HepG2 (cell line): ENCODE measurements at regions not wholly inside any gene's neighbourhood (a gene's known extent, or its start where the extent isn't known, plus 50 kb on each side); places are given as distances from the start of the nearest gene placed in this dataset.

Experiments used
- ATAC-seq: fragments of 200-7000 bp; cut with Tn5 transposase; 3 replicates; pipeline ENCODE4 v1.9.1; 2020; ENCODE audit warnings: mild to moderate bottlenecking, moderate library complexity
- BruUV-seq: library from RNA; stranded (reverse); fragments of 400-500 nt; replicated peaks from 2 replicates; lab custom pipeline; 2021; lab: Mats Ljungman, UMichigan
- CTCF ChIA-PET: fragments of 300-600 bp; formaldehyde crosslinking; extraction: SDS; loops from one replicate; lab custom pipeline; 2021; ENCODE audit warnings: low total read pairs, inconsistent platforms, low intra/inter-chr PET ratio; lab: Yijun Ruan, JAX
- POLR2A ChIA-PET: fragments of 350-600 bp; sonication (Branson Sonifier 250); formaldehyde crosslinking; loops from one replicate; lab custom pipeline; 2020; ENCODE audit warnings: antibody characterized with exemption, inconsistent platforms; lab: Yijun Ruan, JAX
- DNase-seq: peaks from one replicate; pipeline ENCODE4 v3.0.0-alpha.2; 2015; ENCODE audit warnings: low spot score
- FAIRE-seq: peaks from 3 replicates; lab custom pipeline; 2011; peaks lifted over from hg19 to GRCh38; lab: Jason Lieb, UNC
- H2AFZ ChIP-seq: one replicate; pipeline ENCODE4 v1.6.1; 2011; ENCODE audit warnings: low read length, inconsistent platforms
- H3K27ac ChIP-seq: fragments of 300-600 bp; 3 replicates; pipeline ENCODE4 v1.8.0; 2011; ENCODE audit warnings: mixed run types, mild to moderate bottlenecking, mixed read lengths, low read length, inconsistent platforms; ENCODE audit not compliant: insufficient read depth; ENCODE audit errors: extremely low read length
- H3K27me3 ChIP-seq, 2 experiments: fragments of 200-600 bp in 1 of 2; 2 replicates in 1 of 2; 3 replicates in 1 of 2; pipeline versions ENCODE4 v1.6.0 to v1.8.0; 2011; ENCODE audit warnings: low read length in 2 of 2, mild to moderate bottlenecking in 2 of 2, moderate library complexity in 2 of 2, inconsistent platforms in 1 of 2; ENCODE audit not compliant: insufficient read depth in 2 of 2, control insufficient read depth in 1 of 2
- H3K36me3 ChIP-seq, 2 experiments: fragments of 200-600 bp in 1 of 2; replicated peaks in 1 of 2; 2 replicates in 1 of 2; 3 replicates in 1 of 2; pipeline versions ENCODE4 v1.5.1 to v1.8.0; 2011; ENCODE audit warnings: low read length in 2 of 2, inconsistent platforms in 1 of 2; ENCODE audit not compliant: insufficient read depth in 2 of 2, control insufficient read depth in 1 of 2
- H3K4me1 ChIP-seq: 2 replicates; pipeline ENCODE4 v1.5.1; 2012; ENCODE audit warnings: low read length, inconsistent platforms; ENCODE audit not compliant: insufficient read depth
- H3K4me2 ChIP-seq: 2 replicates; pipeline ENCODE4 v1.6.0; 2011; ENCODE audit warnings: low read depth, low read length, inconsistent platforms
- H3K4me3 ChIP-seq, 3 experiments: fragments of 200-600 bp in 1 of 3; sonication (generic), shearing (Covaris generic) in 1 of 3; replicated peaks in 1 of 3; 2 replicates each; pipeline ENCODE4 v1.5.1; 2011 to 2016; ENCODE audit warnings: low read length in 3 of 3, inconsistent platforms in 2 of 3, low read depth in 2 of 3, mild to moderate bottlenecking in 2 of 3, control low read depth in 1 of 3, mixed read lengths in 1 of 3; ENCODE audit not compliant: insufficient read depth in 1 of 3
- H3K79me2 ChIP-seq: one replicate; pipeline ENCODE4 v1.6.1; 2011; ENCODE audit warnings: low read length, inconsistent platforms; ENCODE audit not compliant: insufficient read depth
- H3K9ac ChIP-seq: 2 replicates; pipeline ENCODE4 v1.6.0; 2011; ENCODE audit warnings: mild to moderate bottlenecking, low read depth, low read length, inconsistent platforms; ENCODE audit not compliant: insufficient read depth
- H3K9me3 ChIP-seq: 2 replicates; pipeline ENCODE4 v1.5.1; 2012; ENCODE audit warnings: mild to moderate bottlenecking, low read length
- H4K20me1 ChIP-seq: 2 replicates; pipeline ENCODE4 v1.6.0; 2011; ENCODE audit warnings: inconsistent platforms, mild to moderate bottlenecking, low read length, moderate library complexity; ENCODE audit not compliant: insufficient read depth
- CREM ChIP-seq, 2 experiments: sonication (generic) in 1 of 2; formaldehyde crosslinking in 1 of 2; IDR thresholded peaks; 2 replicates each; pipeline versions ENCODE4 v1.4.0 to v1.6.1; 2016 to 2020; ENCODE audit warnings: antibody characterized with exemption in 1 of 2, mild to moderate bottlenecking in 1 of 2, missing genetic modification reagents in 1 of 2
- GABPB1 ChIP-seq: IDR thresholded peaks from 2 replicates; pipeline ENCODE4 v1.6.1; 2016; ENCODE audit warnings: mild to moderate bottlenecking, missing genetic modification reagents, moderate library complexity, missing compliant biosample characterization
- HOXA3 ChIP-seq: sonication (generic); formaldehyde crosslinking; IDR thresholded peaks from 2 replicates; pipeline ENCODE4 v1.5.0; 2020; ENCODE audit warnings: missing genetic modification reagents
- JUND ChIP-seq: sonication (generic); formaldehyde crosslinking; IDR thresholded peaks from 2 replicates; pipeline ENCODE4 v1.8.0; 2022; ENCODE audit warnings: mild to moderate bottlenecking, missing genetic modification reagents
- MIER3 ChIP-seq: IDR thresholded peaks from 2 replicates; pipeline ENCODE4 v1.6.1; 2016; ENCODE audit warnings: missing compliant biosample characterization, borderline replicate concordance
- SMAD1 ChIP-seq: sonication (generic); formaldehyde crosslinking; IDR thresholded peaks from 2 replicates; pipeline ENCODE4 v1.4.0; 2020; ENCODE audit warnings: missing genetic modification reagents, low read depth, mild to moderate bottlenecking, borderline replicate concordance
- TOE1 ChIP-seq: sonication (generic); formaldehyde crosslinking; IDR thresholded peaks from 2 replicates; pipeline ENCODE4 v1.4.0; 2020; ENCODE audit warnings: mild to moderate bottlenecking, missing genetic modification reagents
- ZFP90 ChIP-seq: sonication (generic); formaldehyde crosslinking; IDR thresholded peaks from 2 replicates; pipeline ENCODE4 v1.8.0; 2022; ENCODE audit warnings: missing genetic modification reagents, mild to moderate bottlenecking, inconsistent platforms, borderline replicate concordance
- ZNF710 ChIP-seq: sonication (generic); formaldehyde crosslinking; IDR thresholded peaks from 2 replicates; pipeline ENCODE4 v1.5.0; 2020; ENCODE audit warnings: mild to moderate bottlenecking, missing genetic modification reagents, borderline replicate concordance
- WGBS: methylation state at CpG from one replicate; pipeline ENCODE4 v1.1.6; 2017; ENCODE audit warnings: low lambda C conversion rate; 5-methylcytosine and 5-hydroxymethylcytosine counted together
- in situ Hi-C: cut with HindIII; loops from 2 replicates; pipeline ENCODE4 v1.10.0; 2017; ENCODE audit warnings: low pct_unique_long_range_greater_than_20kb; ENCODE audit not compliant: extremely low pct_ligation_motif_present
- intact Hi-C: fragments of 100-400 bp; cut with micrococcal nuclease; formaldehyde crosslinking; loops from one replicate; pipeline ENCODE4 v1.10.0; 2022; ENCODE audit not compliant: unreplicated experiment
- TF ChIP-seq, protein P1 (sequence below): fragments of 450-650 bp; IDR thresholded peaks from 2 replicates; pipeline ENCODE4 v1.6.1; 2016
- TF ChIP-seq, protein P2 (sequence below): sonication (generic); formaldehyde crosslinking; IDR thresholded peaks from 2 replicates; pipeline ENCODE4 v1.4.0; 2020; ENCODE audit warnings: missing genetic modification reagents

GRCh38 chr5:2353211-2353610 is 398.3 kb downstream of the IRX2 start:
- FAIRE-seq (no peak), ATAC-seq (no peak), DNase-seq (no peak)
- intact Hi-C loops (no loop called here), in situ Hi-C loops (no loop called here)
- Histone ChIP-seq H3K79me2 (no peaks in the 10 kb centered on the region), H2AFZ (no peak overlapping the region), H3K4me3 (no peak overlapping the region), H3K9me3 (no peaks in the 10 kb centered on the region), H3K27me3 (no peaks in the 10 kb centered on the region), H3K9ac (no peak overlapping the region), H3K36me3 (no peaks in the 10 kb centered on the region), H4K20me1 (no peaks in the 10 kb centered on the region), H3K4me2 (no peak overlapping the region), H3K4me1 (peaks cover 21% of the 10 kb centered on the region), H3K27ac (no peak overlapping the region)
- ChIA-PET POLR2A (no interaction called here), CTCF (no interaction called here)
- TF ChIP-seq SMAD1 (CRISPR knock-in tag) (no peak), TOE1 (no peak)
- TF ChIP-seq, protein P1, sequence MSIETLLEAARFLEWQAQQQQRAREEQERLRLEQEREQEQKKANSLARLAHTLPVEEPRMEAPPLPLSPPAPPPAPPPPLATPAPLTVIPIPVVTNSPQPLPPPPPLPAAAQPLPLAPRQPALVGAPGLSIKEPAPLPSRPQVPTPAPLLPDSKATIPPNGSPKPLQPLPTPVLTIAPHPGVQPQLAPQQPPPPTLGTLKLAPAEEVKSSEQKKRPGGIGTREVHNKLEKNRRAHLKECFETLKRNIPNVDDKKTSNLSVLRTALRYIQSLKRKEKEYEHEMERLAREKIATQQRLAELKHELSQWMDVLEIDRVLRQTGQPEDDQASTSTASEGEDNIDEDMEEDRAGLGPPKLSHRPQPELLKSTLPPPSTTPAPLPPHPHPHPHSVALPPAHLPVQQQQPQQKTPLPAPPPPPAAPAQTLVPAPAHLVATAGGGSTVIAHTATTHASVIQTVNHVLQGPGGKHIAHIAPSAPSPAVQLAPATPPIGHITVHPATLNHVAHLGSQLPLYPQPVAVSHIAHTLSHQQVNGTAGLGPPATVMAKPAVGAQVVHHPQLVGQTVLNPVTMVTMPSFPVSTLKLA: no peak
- BruUV-seq: no TSS peak
- WGBS: 57% methylated on average over 4 of the region's 5 CpGs

GRCh38 chr5:2352101-2352861 is 399.2 kb downstream of the IRX2 start:
- in situ Hi-C loops: no loop called here
- ATAC-seq (peak; percentile 99), FAIRE-seq (peak; percentile 78), DNase-seq (peak; percentile 90)
- H4K20me1 ChIP-seq: no peaks in the 10 kb centered on the region
- intact Hi-C loops: no loop called here
- no peaks in the 10 kb centered on the region for H3K27me3 ChIP-seq
- H3K4me3 ChIP-seq: no peak overlapping the region
- WGBS: 39% methylated on average over 8 of the region's 12 CpGs
- peaks cover 21% of the 10 kb centered on the region for H3K4me1 ChIP-seq
- no peak overlapping the region for H3K9ac ChIP-seq
- no peaks in the 10 kb centered on the region for H3K36me3 ChIP-seq
- H3K9me3 ChIP-seq: no peaks in the 10 kb centered on the region
- BruUV-seq: no TSS peak
- CTCF ChIA-PET: no interaction called here
- no peak overlapping the region for H2AFZ ChIP-seq
- H3K27ac ChIP-seq: no peak overlapping the region
- no peaks in the 10 kb centered on the region for H3K79me2 ChIP-seq
- POLR2A ChIA-PET: no interaction called here
- H3K4me2 ChIP-seq: no peak overlapping the region
- TF ChIP-seq, protein P2, sequence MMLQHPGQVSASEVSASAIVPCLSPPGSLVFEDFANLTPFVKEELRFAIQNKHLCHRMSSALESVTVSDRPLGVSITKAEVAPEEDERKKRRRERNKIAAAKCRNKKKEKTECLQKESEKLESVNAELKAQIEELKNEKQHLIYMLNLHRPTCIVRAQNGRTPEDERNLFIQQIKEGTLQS (CRISPR knock-in tag): peak; percentile 76
- TF ChIP-seq JUND (CRISPR knock-in tag) (peak; percentile 90), ZFP90 (CRISPR knock-in tag) (0 out of 2 replicates have a peak, but pooled peaks have one; percentile 54), HOXA3 (CRISPR knock-in tag) (peak; percentile 66), CREM (IDR thresholded peaks at IDR 0.05) (peak; percentile 55; the same call in 1 of the 2 replicates), CREM (CRISPR knock-in tag; IDR thresholded peaks at IDR 0.05) (no peak), ZNF710 (CRISPR knock-in tag) (peak; percentile 55; the same call in 1 of the 2 replicates), MIER3 (CRISPR knock-in tag) (peak; percentile 62; the same call in 1 of the 2 replicates), GABPB1 (CRISPR knock-in tag) (peak; percentile 34)
